ENCODE measurements at regions not wholly inside any gene's neighbourhood (a gene's known extent, or its start where the extent isn't known, plus 50 kb on each side); places are given as distances from the start of the nearest gene placed in this dataset.

DNA sequence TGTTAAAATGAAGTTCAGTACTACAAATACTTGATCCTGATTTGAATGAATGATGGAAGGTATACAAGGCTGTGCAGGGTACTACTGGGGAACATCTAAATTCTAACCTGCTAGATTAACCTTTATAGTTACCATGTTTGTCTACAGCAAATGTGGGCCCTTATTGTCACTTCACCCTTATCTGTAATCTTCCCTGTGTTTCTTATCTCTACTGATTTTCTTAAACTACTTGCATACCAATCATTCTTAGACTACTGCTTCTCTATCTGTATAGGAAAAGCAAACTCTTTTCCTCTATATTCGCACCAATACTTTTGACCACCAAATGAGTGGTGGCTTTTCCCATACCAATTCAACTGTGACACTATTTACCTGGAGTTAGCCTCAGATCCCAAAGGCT, 210.7 kb downstream of the HINT1 start:
- TF ChIP-seq, protein P1, sequence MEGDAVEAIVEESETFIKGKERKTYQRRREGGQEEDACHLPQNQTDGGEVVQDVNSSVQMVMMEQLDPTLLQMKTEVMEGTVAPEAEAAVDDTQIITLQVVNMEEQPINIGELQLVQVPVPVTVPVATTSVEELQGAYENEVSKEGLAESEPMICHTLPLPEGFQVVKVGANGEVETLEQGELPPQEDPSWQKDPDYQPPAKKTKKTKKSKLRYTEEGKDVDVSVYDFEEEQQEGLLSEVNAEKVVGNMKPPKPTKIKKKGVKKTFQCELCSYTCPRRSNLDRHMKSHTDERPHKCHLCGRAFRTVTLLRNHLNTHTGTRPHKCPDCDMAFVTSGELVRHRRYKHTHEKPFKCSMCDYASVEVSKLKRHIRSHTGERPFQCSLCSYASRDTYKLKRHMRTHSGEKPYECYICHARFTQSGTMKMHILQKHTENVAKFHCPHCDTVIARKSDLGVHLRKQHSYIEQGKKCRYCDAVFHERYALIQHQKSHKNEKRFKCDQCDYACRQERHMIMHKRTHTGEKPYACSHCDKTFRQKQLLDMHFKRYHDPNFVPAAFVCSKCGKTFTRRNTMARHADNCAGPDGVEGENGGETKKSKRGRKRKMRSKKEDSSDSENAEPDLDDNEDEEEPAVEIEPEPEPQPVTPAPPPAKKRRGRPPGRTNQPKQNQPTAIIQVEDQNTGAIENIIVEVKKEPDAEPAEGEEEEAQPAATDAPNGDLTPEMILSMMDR (conservative IDR thresholded peaks at IDR 0.05; ENCODE audit: low read depth in 2 of 2), result no peak
- TF ChIP-seq EZH2 (IDR thresholded peaks at IDR 0.05; ENCODE audit: low read depth, unreplicated experiment) (no peak), EZH2phosphoT487 (IDR thresholded peaks at IDR 0.05; ENCODE audit: unreplicated experiment) (no peak), POLR2AphosphoS5 (IDR thresholded peaks at IDR 0.05; ENCODE audit: low read depth) (no peak), STAT1 (IDR thresholded peaks at IDR 0.05; ENCODE audit: unreplicated experiment) (no peak), CREB1 (CRISPR knock-in tag; IDR thresholded peaks at IDR 0.05; ENCODE audit: low read depth) (no peak), JUNB (IDR thresholded peaks at IDR 0.05; ENCODE audit: unreplicated experiment) (no peak)
- TF ChIP-seq, protein P2, sequence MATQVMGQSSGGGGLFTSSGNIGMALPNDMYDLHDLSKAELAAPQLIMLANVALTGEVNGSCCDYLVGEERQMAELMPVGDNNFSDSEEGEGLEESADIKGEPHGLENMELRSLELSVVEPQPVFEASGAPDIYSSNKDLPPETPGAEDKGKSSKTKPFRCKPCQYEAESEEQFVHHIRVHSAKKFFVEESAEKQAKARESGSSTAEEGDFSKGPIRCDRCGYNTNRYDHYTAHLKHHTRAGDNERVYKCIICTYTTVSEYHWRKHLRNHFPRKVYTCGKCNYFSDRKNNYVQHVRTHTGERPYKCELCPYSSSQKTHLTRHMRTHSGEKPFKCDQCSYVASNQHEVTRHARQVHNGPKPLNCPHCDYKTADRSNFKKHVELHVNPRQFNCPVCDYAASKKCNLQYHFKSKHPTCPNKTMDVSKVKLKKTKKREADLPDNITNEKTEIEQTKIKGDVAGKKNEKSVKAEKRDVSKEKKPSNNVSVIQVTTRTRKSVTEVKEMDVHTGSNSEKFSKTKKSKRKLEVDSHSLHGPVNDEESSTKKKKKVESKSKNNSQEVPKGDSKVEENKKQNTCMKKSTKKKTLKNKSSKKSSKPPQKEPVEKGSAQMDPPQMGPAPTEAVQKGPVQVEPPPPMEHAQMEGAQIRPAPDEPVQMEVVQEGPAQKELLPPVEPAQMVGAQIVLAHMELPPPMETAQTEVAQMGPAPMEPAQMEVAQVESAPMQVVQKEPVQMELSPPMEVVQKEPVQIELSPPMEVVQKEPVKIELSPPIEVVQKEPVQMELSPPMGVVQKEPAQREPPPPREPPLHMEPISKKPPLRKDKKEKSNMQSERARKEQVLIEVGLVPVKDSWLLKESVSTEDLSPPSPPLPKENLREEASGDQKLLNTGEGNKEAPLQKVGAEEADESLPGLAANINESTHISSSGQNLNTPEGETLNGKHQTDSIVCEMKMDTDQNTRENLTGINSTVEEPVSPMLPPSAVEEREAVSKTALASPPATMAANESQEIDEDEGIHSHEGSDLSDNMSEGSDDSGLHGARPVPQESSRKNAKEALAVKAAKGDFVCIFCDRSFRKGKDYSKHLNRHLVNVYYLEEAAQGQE (IDR thresholded peaks at IDR 0.05; ENCODE audit: unreplicated experiment), result no peak
- TF ChIP-seq, protein P3, sequence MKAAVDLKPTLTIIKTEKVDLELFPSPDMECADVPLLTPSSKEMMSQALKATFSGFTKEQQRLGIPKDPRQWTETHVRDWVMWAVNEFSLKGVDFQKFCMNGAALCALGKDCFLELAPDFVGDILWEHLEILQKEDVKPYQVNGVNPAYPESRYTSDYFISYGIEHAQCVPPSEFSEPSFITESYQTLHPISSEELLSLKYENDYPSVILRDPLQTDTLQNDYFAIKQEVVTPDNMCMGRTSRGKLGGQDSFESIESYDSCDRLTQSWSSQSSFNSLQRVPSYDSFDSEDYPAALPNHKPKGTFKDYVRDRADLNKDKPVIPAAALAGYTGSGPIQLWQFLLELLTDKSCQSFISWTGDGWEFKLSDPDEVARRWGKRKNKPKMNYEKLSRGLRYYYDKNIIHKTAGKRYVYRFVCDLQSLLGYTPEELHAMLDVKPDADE (IDR thresholded peaks at IDR 0.05), result no peak

Data from GM23338 (cell line).